G401 (cell line): ENCODE measurements at regions not wholly inside any gene's neighbourhood (a gene's known extent, or its start where the extent isn't known, plus 50 kb on each side); places are given as distances from the start of the nearest gene placed in this dataset.
"Not testable (repeated sequence)": the region's sequence is repeated elsewhere in the genome, so short reads cannot be mapped to it uniquely, and the experiment has no call there.

Source experiments
- DNase-seq: peaks from one replicate; pipeline ENCODE4 v3.0.0-alpha.2; 2015; ENCODE audit warnings: low spot score
- in situ Hi-C: cut with HindIII; loops from 2 replicates; pipeline ENCODE4 v1.10.0; 2016; ENCODE audit warnings: low sequenced_read_pairs, mixed read lengths

DNA sequence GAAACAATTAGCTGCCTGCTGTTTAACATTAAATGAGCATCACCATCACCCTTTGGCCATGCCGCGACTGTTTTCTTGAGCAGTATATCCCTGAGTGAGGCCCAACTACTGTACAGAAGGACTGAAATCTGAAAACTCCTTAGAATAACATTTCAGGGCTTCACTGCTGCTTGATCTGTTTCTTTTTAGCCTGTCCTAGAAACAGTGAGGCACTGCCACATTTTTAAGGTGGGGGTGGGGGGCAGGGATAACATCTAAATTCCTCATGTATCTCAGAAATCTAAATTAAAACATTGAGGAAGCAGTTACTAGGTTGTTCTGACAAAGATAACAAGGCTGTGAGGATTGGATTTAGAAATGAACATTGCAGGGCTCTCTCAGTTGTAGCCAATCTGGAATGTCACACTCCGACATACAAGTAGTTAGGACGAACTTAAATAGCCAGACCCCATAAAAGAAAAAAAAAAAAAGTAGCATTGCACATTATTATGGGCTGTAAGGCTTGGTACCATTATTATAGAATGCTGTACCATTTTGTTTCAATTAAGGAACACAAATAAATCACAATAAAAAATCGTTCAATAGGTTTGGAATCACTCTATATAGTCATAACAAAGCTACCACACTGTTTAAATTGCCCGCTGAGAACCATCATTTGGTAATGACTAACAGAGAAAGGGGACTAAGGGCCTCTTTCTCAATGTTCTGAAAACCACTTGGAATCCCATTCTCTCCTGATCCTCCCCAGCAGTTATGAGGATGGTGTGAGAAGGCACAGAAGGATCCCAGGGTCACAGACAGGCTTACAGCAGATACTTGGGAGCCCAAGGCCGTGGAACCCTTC is 256.1 kb downstream of the INHBA start:
- no peak for DNase-seq
- in situ Hi-C loops, result no loop called here

DNA sequence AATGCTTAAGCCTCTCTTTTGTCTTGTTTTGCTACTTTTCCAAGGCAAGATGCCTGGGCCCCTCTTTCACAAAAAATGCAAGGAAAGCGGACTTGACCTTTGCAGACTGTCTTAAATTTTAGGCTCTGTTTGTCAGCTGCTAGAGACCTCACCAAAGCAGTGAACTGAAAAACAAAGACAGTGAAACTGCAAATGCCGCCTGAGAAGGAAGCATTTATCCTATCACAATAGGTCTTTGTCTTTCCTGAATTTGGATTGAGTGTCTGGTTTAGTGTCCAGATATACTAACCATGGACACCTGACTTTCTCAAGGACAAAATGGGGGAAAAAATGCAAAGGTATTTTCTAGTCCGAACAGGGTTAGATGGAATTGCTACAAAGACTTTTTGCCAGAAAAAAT is 256.9 kb downstream of the INHBA start:
- in situ Hi-C loops, result no loop called here
- DNase-seq, result no peak

GRCh38 chr7:41445432-41445831 is 257.5 kb downstream of the INHBA start:
- no peak for DNase-seq
- in situ Hi-C loops, result no loop called here

GRCh38 chr7:41439515-41439879 is 263.4 kb downstream of the INHBA start:
- in situ Hi-C loops, result no loop called here
- DNase-seq, result no peak

DNA sequence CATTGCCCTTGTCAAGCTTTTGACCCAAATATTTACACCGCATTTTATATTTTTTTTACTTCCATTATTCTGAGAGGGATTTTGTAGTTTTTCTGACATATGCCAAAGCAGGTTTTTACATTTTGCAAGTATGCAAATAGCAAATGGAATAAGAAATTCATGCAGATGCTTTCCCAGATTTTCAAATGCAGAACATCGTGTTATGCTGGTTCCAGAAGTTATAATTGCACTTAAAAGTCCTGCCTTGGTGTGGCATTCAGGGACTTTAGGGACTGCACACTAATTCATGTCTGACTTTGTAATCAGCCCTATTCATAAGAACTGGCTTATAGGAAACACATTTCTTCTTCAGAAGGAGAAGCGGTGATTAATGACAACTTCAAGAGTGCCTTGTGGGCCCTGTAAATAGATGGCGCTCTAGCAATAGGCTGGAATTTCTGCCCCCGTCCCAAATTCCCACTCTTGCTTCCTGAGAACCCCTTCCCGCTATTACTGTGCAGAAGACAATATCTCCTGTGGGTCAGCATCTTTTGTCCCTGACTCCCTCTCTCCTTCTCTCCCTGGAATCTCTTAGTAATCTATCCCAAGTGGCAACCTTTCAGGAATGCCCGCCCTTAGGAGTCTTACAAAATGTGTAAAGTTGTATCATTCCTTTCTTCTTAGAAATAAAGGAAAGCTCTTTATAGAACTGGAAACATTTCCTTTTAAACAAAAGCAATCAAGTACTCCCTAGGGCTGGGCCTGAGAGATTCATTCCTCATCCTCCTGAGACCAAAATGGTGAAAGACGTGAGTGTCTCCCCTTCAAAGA is 264.0 kb downstream of the INHBA start:
- in situ Hi-C loops, result no loop called here
- DNase-seq, result no peak

DNA sequence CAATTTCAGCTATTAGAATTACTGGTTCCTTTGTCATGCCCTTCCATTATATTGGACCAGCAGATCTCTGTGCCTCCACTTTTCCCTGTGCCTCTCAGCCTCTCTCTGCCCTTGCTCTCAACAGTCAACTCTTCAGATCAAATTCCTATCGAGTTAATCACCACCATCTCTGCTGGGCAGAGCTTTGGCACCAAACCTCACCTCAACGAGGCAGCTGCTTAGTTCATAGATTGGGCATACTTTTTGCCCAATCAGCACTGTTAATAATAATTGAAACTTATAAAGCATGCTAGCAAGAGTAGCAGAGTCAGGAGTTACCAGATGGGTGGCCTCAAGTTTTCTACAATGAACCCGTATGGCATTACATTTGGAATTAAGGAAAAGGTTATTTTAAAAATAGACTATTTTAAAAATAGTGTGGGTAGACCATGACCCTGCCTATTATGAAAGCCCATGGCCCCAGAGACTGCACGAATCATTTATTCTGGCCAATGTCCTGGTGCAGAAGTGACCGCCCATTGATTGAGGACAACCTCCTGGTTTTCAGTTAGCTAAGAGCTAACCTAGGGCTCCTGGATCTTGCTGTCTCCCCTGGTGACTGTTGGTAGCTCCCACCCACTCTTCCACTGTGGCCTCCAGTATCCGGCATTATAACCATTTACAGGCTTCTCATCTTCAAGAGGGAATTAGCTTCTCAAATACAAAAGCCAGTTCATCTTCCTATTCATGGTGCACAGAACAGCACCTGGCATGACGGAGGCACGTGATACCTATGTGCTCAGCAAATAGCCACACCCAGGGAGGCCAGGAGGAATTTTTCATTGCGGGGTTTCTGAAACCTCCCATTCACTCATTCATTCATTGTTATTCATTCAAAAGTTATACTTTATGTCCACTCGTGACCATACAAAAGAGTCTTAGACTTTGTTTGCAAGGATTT is 265.4 kb downstream of the INHBA start:
- in situ Hi-C loops, result no loop called here
- DNase-seq, result no peak

DNA sequence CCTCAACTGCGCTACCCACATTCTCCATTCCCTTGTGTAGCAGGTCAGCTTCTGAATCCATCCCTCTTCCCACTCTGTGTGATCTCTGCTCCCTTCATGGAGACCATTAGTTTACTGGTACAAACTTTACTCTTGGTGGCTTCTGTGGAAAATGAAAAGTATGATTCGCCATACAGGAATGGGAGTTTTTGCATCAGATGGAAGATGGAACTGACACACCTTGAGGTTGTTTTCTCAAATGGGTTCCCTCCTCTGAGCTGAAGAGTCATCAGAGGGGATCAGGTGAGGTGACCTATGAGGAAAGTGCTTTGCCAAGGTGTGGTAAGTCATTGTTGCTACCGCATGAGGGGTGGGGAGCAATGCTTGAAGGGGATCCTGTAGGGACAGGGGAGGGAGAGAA is 266.8 kb downstream of the INHBA start:
- DNase-seq, result no peak
- in situ Hi-C loops, result no loop called here

GRCh38 chr7:41435020-41435419 is 267.9 kb downstream of the INHBA start:
- in situ Hi-C loops, DNase-seq: not testable (repeated sequence)

- in situ Hi-C loops, result no loop called here
- DNase-seq, result no peak
These were observed 271.2 kb downstream of the INHBA start for GRCh38 chr7:41431671-41432070.

- in situ Hi-C loops, result no loop called here
- DNase-seq, result no peak
These were observed 274.5 kb downstream of the INHBA start for GRCh38 chr7:41428381-41428780.

DNA sequence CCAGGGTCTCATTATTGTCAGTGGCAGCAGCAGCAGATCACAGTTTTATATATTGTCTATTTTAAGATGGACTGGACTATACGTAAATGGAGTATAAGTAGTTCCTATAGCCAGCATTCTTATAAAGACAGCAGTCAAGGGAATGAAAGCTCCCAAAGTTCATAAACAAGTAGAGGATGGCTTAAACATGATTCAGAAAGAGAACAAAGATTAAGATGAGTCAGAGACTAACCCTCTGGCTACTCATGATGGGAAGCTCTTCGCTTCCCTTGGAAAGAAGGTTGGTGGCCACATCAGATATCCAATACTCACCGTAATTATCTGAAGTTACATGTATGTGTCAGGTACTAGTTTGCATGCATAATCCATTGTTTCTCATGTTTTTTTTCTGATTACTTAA is 277.0 kb downstream of the INHBA start:
- in situ Hi-C loops, result no loop called here
- DNase-seq, result no peak

- in situ Hi-C loops, result no loop called here
- DNase-seq, result no peak
These were observed 281.8 kb downstream of the INHBA start for GRCh38 chr7:41421056-41421455.

GRCh38 chr7:41420421-41420820 is 282.5 kb downstream of the INHBA start:
- in situ Hi-C loops, result no loop called here
- no peak for DNase-seq

DNA sequence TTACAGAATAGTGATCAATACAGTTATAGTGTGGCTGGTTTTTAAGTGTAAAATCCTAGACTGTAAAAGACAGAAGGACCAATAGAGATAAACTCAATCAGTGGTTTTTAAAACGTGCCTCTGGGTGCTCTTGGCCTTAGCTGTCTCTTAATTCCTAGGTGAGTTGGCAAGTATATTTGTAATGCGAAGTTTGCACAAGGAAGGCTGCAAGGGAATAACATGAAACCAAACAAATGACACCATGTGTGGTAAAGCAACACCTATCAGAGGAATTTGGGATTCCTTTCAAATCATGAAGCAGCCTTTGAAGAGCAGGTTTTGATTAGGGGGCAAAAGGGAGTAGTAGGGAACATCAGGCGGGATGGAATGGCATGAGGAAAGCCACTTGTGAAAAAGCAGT is 284.6 kb downstream of the INHBA start:
- no peak for DNase-seq
- in situ Hi-C loops, result no loop called here

DNA sequence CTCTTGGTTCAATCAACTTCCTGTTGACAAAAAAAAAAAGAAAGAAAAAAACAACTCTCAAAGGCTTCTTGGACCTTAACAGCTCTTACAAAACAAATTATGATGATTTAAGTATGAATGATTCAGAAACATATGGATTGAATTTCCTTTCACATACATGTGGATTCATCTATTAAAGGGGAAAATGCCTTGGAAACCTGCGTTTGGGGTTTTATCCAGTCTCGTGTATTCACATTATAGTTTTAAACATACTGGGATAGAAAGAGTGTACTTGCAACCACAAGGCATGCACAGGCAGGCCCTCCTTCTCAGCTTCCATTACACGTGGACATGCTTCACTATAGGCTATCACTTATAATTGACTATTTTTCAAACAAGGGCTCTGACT is 286.7 kb downstream of the INHBA start:
- no peak for DNase-seq
- in situ Hi-C loops, result no loop called here

DNA sequence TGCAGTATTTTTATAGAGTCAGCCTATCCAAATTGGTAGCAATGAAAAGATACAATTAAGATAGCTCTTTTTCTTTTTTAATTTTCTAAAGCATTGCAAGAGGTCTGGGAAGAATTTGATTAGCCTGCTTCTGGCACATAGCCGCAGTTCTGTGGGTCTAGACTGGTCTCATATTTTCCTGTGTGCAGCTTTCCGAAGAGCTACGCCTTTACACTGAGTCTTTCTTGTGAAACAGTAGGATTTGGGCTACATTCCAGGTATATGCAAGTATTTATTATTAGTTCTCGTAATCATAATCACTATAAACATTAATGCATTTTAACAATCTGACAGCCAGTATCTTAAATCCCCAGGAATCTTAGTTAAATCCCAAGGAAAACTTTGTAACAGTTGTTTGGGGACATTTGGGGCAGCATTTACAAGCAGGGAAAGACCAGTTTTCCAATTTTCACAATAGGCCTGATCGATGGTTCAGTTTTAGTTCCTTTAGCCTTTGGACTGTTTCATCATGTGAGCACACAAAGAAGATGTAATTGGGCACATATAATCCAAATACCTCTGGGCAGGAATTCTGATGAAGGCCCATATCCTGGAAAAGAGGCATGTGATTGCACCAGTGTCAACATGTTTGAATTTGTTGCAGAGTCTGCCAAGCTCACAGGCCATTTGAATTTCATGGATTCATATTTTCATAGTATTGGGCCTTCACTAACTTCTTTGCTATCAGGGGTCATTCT is 287.3 kb downstream of the INHBA start:
- in situ Hi-C loops, result no loop called here
- DNase-seq, result no peak

GRCh38 chr7:41415051-41415450 is 287.8 kb downstream of the INHBA start:
- no peak for DNase-seq
- in situ Hi-C loops, result no loop called here

DNA sequence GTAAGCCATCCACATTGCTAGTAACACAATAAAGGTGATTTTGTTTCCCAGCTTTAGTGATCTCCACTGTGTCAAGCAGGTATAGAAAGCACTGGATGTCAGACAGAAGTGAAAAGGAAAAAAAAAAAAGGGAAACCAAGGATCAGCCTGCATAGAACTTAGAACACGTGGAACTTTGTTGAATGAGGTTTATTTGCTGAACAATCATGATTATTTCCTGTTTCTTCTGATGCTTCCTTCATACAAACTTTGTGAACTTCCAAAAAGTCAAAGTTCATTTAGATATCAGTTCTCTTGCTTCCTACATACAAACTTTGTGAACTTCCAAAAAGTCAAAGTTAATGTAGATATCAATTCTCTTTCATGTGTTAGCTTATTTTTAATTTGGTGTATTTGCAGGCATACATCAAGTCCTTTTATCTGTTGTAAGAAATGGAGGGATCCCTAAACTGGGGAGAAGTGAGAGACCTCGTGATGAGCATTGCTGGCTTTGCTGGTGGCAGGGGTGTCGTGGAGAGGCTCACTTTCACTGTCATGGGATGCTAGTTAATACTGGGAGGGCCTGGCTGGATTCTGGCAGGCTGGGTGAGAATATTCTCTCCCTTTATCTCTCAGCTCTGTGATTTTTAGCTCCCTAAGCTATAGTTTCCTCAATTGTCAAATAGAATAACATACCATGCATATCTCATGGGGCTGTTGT is 298.4 kb downstream of the INHBA start:
- in situ Hi-C loops, result no loop called here
- DNase-seq, result no peak
